ENCODE measurements at regions not wholly inside any gene's neighbourhood (a gene's known extent, or its start where the extent isn't known, plus 50 kb on each side); places are given as distances from the start of the nearest gene placed in this dataset.
A peak's percentile ranks its signal among the peaks of the same experiment; 100 is the strongest.

- no peaks in the 10 kb centered on the region for H3K27me3 ChIP-seq
- no peaks in the 10 kb centered on the region for H3K9me3 ChIP-seq (ENCODE audit: low read depth)
- H3F3A ChIP-seq (ENCODE audit: low read depth), result no peaks in the 10 kb centered on the region
- Mint-ChIP-seq H3K36me3 (no peaks in the 10 kb centered on the region), H3K4me3 (no peak overlapping the region), H3K27me3 (ENCODE audit: insufficient read depth, low read depth) (no peaks in the 10 kb centered on the region), H3K9me3 (no peaks in the 10 kb centered on the region), H3K27ac (peak overlapping the region; percentile 26), H3K4me1 (peaks cover 5% of the 10 kb centered on the region)
- no peak overlapping the region for H3K4me2 ChIP-seq
- no peaks in the 10 kb centered on the region for H3K36me3 ChIP-seq
- H3K79me2 ChIP-seq (ENCODE audit: low read depth), result no peaks in the 10 kb centered on the region
- DNase-seq (ENCODE audit: low spot score), result no peak
- no peaks in the 10 kb centered on the region for H4K20me1 ChIP-seq (ENCODE audit: low read depth)
- H3K4me1 ChIP-seq, result no peaks in the 10 kb centered on the region
- no peak for TF ChIP-seq CTCF (IDR thresholded peaks at IDR 0.05)
- TF ChIP-seq EZH2 (IDR thresholded peaks at IDR 0.05), result no peak
- no peak for TF ChIP-seq EZH2phosphoT487 (IDR thresholded peaks at IDR 0.05)
- H3K27ac ChIP-seq, result no peak overlapping the region
- H2AFZ ChIP-seq (replicated peaks), result no peak overlapping the region
- H3K9ac ChIP-seq, result no peak overlapping the region
- H3K4me3 ChIP-seq, result no peak overlapping the region
Measured at GRCh38 chr13:74325106-74325505, 190.9 kb upstream of the KLF12 start.

- Mint-ChIP-seq H3K27ac (no peak overlapping the region), H3K9me3 (no peaks in the 10 kb centered on the region), H3K4me1 (peaks cover 5% of the 10 kb centered on the region), H3K27me3 (ENCODE audit: insufficient read depth, low read depth) (no peaks in the 10 kb centered on the region), H3K4me3 (no peak overlapping the region), H3K36me3 (no peaks in the 10 kb centered on the region)
- Histone ChIP-seq H3K4me1 (no peaks in the 10 kb centered on the region), H3K4me2 (no peak overlapping the region), H3K79me2 (ENCODE audit: low read depth) (no peaks in the 10 kb centered on the region), H3K9me3 (ENCODE audit: low read depth) (no peaks in the 10 kb centered on the region), H3K4me3 (no peak overlapping the region), H3K27ac (no peak overlapping the region), H3K36me3 (no peaks in the 10 kb centered on the region), H2AFZ (replicated peaks) (no peak overlapping the region), H3F3A (ENCODE audit: low read depth) (no peaks in the 10 kb centered on the region), H3K27me3 (no peaks in the 10 kb centered on the region), H4K20me1 (ENCODE audit: low read depth) (no peaks in the 10 kb centered on the region), H3K9ac (no peak overlapping the region)
- TF ChIP-seq EZH2 (IDR thresholded peaks at IDR 0.05), result no peak
- TF ChIP-seq CTCF (IDR thresholded peaks at IDR 0.05), result no peak
- no peak for TF ChIP-seq EZH2phosphoT487 (IDR thresholded peaks at IDR 0.05)
- no peak for DNase-seq (ENCODE audit: low spot score)
Measured at GRCh38 chr13:74324338-74324737, 190.1 kb upstream of the KLF12 start.

- H3K27me3 ChIP-seq, result no peaks in the 10 kb centered on the region
- Mint-ChIP-seq H3K36me3 (no peaks in the 10 kb centered on the region), H3K9me3 (no peaks in the 10 kb centered on the region), H3K4me1 (peaks cover 5% of the 10 kb centered on the region), H3K27me3 (ENCODE audit: insufficient read depth, low read depth) (no peaks in the 10 kb centered on the region), H3K4me3 (no peak overlapping the region), H3K27ac (no peak overlapping the region)
- TF ChIP-seq CTCF (IDR thresholded peaks at IDR 0.05) (no peak), EZH2phosphoT487 (IDR thresholded peaks at IDR 0.05) (no peak), EZH2 (IDR thresholded peaks at IDR 0.05) (no peak)
- DNase-seq (ENCODE audit: low spot score), result no peak
- H2AFZ ChIP-seq (replicated peaks), result no peak overlapping the region
- H3K4me3 ChIP-seq, result no peak overlapping the region
- no peak overlapping the region for H3K27ac ChIP-seq
- H3F3A ChIP-seq (ENCODE audit: low read depth), result no peaks in the 10 kb centered on the region
- H3K9ac ChIP-seq, result no peak overlapping the region
- H3K36me3 ChIP-seq, result no peaks in the 10 kb centered on the region
- H3K79me2 ChIP-seq (ENCODE audit: low read depth), result no peaks in the 10 kb centered on the region
- no peak overlapping the region for H3K4me2 ChIP-seq
- no peaks in the 10 kb centered on the region for H3K4me1 ChIP-seq
- no peaks in the 10 kb centered on the region for H4K20me1 ChIP-seq (ENCODE audit: low read depth)
- H3K9me3 ChIP-seq (ENCODE audit: low read depth), result no peaks in the 10 kb centered on the region
Measured at GRCh38 chr13:74322562-74322961, 188.4 kb upstream of the KLF12 start.

GRCh38 chr13:74320282-74320681, 186.1 kb upstream of the KLF12 start:
- no peaks in the 10 kb centered on the region for H3F3A ChIP-seq (ENCODE audit: low read depth)
- H3K4me3 ChIP-seq, result no peak overlapping the region
- H3K27ac ChIP-seq, result no peak overlapping the region
- no peaks in the 10 kb centered on the region for H3K36me3 Mint-ChIP-seq
- no peak overlapping the region for H3K9ac ChIP-seq
- TF ChIP-seq EZH2phosphoT487 (IDR thresholded peaks at IDR 0.05) (no peak), EZH2 (IDR thresholded peaks at IDR 0.05) (no peak), CTCF (IDR thresholded peaks at IDR 0.05) (no peak)
- no peak overlapping the region for H3K27ac Mint-ChIP-seq
- peaks cover 4% of the 10 kb centered on the region for H3K4me1 Mint-ChIP-seq
- H3K9me3 Mint-ChIP-seq, result no peaks in the 10 kb centered on the region
- no peaks in the 10 kb centered on the region for H3K27me3 ChIP-seq
- no peaks in the 10 kb centered on the region for H3K27me3 Mint-ChIP-seq (ENCODE audit: insufficient read depth, low read depth)
- H3K79me2 ChIP-seq (ENCODE audit: low read depth), result no peaks in the 10 kb centered on the region
- H3K4me3 Mint-ChIP-seq, result no peak overlapping the region
- H3K36me3 ChIP-seq, result no peaks in the 10 kb centered on the region
- no peaks in the 10 kb centered on the region for H3K4me1 ChIP-seq
- no peak overlapping the region for H3K4me2 ChIP-seq
- no peaks in the 10 kb centered on the region for H4K20me1 ChIP-seq (ENCODE audit: low read depth)
- H2AFZ ChIP-seq (replicated peaks), result no peak overlapping the region
- DNase-seq (ENCODE audit: low spot score), result no peak
- no peaks in the 10 kb centered on the region for H3K9me3 ChIP-seq (ENCODE audit: low read depth)

All from neural progenitor cell (in vitro differentiated cells).